GM19397 (cell line): ENCODE measurements at regions not wholly inside any gene's neighbourhood (a gene's known extent, or its start where the extent isn't known, plus 50 kb on each side); places are given as distances from the start of the nearest gene placed in this dataset.
A peak's percentile ranks its signal among the peaks of the same experiment; 100 is the strongest.
"Not testable (repeated sequence)": the region's sequence is repeated elsewhere in the genome, so short reads cannot be mapped to it uniquely, and the experiment has no call there.

Experiments used
- ATAC-seq: cut with Tn5 transposase; IDR thresholded peaks from one replicate; pipeline ENCODE4 v1.9.1; 2021; ENCODE audit warnings: mild to moderate bottlenecking, moderate library complexity; ENCODE audit not compliant: unreplicated experiment

DNA sequence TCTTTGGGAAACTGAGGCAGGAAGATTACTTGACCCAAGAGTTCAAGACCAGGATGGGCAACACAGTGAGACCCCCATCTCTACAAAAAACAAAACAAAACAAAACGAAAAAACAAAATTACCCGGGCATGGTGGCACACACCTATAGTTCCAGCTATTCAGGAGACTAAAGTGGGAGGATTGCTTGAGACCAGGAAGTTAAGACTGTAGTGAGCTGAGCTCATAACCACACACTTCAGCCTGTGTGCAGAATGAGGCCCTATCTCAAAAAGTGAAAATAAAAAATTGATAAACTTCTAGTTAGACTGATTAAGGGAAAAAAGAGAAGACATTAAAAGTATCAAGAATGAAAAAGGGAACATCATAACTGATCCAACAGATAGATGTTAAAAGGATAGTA lies 154.0 kb downstream of the RHOU start:
- no peak for ATAC-seq

DNA sequence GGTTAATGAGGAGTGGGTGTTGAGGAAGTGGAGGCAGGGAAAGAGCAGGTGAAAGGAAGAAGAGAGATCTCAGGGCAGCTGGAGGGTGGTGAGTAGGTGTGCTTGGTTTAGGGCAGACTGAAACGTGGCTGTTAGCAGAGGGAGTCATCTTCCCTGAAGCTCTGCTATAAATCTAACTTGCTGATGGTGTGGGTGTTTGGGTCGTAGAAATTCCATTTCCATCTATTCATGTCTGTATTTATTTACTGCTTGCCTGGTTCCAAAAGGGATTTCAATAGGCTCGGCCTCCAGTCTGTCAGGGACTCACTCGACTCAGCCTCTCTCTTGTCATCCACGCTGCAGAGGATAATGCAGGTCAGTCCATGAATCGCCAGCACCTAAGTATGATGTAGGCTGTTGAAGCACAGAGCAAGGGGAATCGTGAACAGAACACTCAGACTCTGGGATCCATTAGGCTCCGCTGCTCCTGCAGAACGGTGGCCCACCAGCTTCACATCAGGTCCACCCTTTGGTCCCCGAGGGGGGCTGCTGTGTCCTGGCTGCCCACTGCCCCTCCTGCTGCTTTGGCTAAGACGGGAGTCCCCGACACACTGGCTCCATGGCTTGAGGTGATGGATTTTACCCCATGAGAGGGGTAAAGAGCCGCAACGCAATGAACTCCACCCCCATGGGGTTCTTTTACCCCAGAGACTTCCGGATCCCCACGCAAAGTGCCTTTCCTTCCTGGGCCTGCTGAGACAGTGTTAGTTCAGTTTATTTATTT lies 156.2 kb downstream of the RHOU start:
- ATAC-seq, result no peak

DNA sequence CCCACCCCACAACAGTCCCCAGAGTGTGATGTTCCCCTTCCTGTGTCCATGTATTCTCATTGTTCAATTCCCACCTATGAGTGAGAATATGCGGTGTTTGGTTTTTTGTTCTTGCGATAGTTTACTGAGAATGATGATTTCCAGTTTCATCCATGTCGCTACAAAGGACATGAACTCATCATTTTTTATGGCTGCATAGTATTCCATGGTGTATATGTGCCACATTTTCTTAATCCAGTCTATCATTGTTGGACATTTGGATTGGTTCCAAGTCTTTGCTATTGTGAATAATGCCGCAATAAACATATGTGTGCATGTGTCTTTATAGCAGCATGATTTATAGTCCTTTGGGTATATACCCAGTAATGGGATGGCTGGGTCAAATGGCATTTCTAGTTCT lies 156.9 kb downstream of the RHOU start:
- ATAC-seq, result not testable (repeated sequence)

DNA sequence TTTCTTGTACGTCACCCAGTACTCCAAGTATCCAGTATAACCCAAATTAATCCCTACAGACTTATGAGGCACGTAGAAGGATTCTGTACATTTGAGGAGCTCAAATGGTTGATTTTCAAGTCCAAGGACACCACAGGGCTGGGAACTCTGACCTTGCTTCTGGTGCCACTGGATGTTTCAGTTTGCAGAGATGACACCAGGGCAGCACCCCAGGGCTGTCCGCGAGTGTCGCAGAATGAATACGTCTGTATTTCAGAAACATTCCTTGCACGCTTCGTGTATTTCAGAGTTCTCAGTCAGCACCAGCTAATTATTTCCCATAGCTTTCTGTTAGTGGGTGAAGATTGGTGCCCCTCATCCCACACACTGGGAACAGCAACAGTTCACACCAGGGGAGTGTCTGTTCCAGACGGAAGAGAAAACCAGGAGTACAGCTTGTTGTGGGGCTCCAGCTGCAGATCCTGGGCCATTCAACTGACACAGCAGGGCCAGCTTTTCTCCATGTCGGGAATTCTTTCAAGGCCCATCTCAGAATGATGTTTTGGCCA lies 159.2 kb downstream of the RHOU start:
- no peak for ATAC-seq

DNA sequence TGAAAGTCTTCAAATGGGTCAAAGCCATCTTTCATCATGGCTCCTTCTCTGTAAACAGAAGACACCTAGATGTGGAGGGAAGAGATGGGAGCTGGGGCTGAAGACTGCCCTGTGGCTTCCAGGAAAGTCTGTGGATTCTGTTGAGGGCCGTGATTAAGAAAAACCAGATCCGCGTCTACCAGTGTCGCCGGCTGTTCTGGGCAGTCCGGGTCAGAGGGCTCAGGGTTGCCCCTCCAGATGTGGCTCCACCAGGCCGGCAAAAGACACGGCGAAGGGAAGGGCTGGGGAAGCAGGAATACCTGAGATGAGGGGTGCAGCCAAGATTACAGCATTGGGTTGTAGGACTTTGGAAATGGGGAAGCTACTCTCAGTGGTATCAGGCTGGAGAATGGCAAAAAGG lies 162.6 kb downstream of the RHOU start:
- ATAC-seq, result no peak

DNA sequence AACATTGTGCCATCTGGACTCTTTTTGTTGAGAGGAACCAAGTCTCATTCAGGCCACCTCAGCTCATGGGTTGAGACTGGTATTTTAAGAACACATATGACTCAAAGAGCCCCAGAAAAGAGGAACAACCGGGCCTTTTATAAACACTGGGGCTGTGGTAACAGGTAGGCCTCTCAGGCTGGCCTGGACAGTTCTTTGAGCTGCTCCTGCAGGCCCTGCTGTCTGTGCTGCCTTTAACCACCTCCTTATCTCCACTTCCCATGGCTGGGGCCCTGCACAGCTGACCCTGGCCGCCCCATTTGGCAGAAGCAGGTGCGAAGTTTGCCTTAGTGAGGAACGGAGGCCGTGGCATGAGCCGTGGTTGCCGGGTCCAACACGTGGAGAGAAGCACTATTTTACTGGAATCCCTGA lies 163.3 kb downstream of the RHOU start:
- ATAC-seq, result peak; percentile 87

DNA sequence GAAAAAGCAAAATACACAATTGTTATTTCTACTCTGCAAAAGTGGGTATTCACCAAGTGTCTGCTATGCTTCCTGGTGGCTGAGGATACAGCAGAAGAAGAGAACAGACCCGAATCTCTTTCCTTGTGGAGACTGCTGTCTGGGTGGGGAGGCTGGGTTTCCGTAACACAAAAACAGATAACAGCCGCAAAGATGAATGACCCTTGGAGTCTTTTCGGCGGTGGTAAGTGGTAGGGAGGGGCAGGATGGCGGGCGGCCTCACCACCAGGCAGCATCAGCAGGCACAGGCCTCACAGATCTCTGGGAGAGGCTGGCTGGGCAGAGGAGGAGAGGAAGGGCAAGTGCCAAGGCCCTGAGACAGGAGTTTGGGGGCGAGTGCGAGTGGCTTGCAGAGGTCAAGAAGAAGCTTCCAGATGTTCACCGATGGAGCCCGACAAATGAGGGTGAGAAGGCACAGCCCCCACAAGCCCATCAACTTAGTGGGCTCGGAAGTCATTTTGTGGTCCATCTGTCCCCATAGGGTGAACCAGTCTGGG lies 164.2 kb downstream of the RHOU start:
- no peak for ATAC-seq

DNA sequence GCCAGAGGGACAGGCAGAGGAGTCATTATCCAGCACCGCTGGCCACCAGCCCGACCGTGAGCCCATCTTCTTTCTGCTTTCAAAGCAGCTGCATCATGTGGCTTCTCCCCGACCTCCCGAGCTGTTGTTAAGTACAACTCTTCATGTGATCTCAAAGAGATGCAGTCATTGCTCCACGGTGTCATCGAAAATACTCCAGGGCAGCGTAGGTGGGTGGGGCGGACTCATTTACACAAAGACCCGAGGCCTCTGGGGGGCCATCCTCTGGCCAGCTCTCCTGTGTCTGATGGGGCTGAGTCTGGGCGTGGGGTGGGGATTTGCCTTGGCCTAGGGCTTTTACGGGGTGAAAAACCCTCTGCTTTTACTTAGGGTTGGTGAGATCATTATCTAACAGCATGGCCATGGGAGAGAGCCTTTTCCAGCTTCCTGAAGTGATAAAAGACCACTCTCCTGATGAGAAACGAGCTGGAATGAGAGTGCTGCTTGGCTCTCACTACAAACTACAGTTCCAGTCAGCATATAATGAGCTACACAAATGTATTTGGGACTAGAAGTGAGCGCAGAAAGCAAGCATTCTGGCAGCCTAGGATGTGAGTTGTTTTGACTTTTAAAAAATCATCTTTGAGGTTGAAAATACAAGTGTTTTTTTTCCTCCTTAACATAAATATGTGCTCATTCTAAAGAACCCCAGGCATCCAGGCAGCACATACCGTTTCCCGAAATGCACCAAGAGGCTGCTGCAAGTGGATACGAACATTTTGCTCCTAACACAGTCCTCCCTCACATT lies 165.0 kb downstream of the RHOU start:
- ATAC-seq, result no peak

DNA sequence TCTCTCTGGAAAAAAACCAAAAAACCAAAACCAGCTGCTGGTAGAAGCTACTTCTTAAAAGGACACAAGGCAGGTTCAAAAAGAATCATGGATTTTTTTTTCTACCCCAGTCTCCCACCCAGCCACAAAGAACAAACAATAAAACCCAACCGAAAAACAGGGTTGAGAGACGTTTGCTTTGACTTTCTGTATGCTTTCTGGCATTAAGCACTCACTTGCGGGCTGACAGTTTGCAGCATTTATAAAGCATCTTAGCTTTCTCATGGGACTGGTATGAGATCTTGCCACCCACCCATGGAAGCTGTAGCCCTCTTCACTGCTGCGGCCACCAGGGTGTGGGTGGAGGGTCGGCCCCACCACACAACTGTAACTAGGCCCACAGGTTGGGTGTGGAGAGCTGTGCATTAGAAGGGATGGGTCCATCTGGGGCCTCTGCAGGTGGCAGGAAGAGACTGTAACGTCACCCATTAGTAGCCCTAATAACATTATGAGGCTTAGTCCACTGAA lies 165.7 kb downstream of the RHOU start:
- no peak for ATAC-seq

DNA sequence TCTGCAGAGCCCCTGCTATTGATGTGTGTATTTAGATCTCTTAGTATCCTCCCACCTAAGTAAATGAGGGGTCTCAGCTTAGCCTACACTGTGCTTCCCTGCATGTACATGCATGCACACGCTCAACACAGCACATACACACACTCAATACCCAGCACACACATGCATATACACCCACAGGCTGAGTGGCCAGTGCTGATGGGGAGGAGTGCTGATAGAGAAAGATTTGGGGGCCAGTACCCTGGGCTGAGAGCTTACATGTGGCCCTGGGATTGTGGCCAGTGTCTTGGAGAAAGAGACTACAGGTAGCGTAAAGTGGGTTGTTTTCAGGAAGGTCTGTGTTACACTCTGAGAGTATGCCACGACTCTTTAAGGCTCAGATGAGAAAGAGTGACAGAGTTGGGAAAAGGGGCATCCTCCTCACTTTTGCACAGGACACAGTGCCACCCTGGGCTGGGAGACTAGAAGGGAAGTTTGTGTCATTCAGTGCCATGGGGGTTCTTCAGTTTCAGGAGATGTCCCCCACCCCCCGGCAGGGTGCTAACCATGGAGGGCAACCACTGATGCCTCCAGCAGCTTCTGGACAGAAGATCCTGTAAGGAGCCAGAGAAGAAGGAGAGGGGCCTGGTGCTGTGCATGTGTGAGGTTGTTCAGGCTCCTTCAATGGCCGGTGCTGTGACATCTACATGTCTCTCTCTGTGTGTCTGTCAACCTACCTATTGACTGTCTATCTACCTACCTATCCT lies 166.8 kb downstream of the RHOU start:
- no peak for ATAC-seq

DNA sequence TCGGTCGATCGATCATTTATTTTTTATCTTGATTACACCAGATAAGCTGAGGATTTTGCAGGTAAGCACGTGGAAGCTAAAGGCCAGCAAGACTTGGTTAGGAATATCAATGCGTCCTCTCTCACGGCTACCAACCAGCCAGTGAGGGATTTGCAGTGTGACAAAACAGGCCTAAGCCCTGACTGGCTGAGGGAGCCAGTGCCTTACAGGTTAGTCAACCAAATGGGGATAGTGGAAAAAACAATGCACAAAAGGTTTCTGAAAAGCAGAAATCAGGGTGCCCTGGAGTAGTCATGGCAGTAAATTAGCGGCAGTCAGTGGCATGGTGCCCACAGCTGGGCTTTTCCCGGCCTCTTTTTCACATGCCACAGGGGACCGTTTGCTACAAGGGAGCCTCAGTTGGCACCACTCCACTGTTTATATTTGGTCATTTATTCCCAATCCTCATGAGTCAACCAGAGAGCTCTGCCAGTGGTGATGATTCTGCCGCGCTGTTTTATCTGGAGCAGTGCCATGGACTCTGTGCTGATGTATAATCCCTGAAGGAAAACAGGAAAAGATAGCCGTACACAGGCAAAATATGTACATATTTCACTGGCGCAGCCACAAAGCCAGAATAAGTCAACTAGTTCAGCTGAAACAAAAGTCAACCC lies 167.6 kb downstream of the RHOU start:
- ATAC-seq, result no peak

DNA sequence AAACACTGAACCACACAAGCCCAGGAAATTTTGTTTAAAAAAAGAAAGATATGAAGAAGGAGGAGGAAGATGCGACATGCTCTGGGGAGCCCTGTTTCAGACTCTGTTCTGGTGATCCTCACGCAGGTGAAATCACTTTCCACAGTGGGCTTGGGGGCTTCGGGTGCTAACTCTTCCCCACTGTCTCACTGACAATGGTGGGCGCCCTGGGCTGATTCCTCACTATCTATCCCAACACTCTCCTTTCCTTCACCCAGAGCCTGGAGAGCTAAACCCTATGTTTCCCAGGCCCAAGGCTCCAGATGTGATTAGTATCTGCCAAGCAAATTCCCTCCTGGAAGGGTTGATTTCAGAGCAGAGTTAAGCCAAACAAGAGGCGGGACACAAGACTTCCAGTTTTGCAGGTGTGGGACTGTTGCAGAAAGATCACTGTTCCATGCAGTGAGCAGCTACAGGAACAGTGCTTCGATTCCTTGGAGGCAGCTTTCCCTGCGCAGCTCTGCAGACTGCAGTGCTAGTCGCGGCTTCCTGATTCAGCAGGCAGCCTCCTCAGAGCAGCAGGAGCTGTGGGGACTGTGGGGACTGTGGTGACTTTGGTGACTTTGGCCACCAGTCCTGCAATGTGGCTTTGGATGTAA lies 168.3 kb downstream of the RHOU start:
- no peak for ATAC-seq

DNA sequence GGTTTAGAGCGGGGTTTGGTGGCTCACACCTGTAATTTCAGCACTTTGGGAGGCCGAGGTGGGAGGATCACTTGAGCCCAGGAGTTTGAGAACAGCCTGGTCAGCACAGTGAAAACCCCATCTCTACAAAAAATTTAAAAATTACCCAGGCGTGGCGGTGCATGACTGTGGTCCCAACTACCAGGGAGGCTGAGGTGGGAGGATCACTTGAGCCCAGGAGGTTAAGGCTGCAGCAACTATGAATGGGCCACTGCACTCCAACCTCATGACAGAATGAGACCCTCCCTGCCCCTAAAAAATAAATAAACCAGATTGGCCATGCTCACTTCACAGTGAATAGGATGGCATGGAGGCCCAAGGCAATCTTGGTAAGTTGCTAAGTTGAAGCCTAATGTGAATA lies 168.9 kb downstream of the RHOU start:
- no peak for ATAC-seq

DNA sequence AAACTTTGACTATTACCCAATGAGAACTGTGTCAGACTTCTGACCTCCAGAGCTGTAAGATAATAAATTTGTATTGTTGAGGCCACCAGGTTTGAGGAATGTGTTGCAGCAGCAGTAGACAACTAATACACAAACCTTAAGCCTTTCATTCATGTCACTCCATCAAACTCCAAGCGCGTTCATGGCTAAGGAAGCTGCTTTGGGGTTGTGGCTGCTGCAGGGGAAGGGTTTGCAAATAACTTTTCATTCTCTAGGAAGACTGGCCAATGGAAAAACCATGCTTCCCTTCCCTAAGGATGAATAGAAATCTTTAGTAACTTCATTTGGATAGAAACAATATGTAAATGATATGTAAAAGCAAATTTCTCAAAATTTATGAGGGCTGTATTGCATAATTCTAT lies 170.4 kb downstream of the RHOU start:
- ATAC-seq, result no peak

DNA sequence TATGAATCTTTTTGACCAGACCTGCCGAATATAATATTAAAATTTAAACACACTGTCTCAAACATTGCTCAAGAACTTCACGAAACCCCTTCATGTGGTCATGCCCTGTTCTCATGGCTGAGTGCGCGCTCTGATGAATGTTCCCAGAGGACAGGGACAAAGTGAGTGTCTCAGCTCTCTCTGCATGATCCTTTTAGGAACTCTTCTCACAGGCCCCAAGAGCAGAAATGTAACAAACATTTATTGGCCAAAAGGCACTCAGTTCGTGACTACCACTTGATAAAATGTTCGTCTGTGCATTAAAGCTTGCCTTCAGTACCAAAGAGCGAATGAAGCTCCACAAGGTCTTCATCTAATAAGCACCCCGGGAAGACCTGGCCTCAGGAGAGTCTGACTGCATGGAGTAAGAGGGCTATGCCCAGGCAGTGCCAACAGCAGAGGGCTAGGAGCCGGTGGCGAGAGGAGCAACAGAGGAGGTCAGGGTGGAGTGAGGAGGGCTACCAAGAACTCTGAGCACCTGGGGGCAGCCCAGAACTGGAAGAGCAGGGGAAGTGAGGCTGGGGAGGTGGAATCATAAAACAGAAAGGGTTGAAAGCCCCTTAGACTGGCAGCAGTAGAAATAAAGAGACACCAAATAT lies 171.1 kb downstream of the RHOU start:
- no peak for ATAC-seq

DNA sequence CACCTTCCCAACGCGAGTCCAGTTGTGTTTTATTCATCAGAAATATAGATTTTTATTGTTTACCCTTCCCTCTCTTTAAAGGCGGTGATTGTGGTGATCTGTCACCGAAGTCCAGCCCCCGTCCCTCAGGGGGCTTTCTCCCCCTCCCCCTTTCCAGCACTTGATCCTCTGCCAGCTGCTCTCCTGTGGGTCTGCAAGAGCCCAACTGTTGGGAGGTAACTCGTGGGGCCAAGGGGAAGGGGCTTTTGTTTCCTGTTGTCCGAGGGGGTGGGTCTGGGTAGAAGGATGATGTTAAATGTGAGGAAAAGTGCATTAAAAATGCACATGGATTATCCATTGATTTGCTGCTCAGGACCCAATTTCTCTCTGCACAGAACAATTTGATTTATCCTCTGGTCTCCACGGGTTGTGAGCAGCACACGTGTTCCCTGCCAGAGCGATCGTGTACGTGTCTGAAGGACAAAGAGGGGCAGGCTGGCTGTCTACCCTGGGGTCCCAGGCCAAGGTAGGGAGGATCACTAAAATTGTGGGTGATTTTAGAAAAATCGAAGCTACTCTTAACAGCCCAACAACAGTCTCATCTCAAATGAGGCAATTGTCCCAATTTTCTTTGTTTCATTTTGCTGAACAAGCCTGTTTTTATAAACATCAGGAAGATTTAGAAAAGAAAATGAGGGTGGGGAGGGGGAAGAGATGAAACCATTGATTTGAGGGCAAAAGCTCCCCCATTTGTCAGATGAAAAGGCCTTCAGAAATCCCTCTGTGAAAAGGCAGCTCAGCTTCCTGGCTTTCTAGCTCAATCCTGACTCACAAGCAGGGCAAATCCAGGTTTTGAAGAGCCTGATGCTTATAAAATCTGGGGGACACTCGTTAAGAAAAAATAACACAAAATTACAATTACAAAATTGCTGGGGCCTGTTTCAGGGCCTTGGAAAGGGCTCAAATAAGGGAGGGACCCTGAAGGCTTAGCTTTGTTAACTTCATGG lies 176.2 kb downstream of the RHOU start:
- no peak for ATAC-seq

DNA sequence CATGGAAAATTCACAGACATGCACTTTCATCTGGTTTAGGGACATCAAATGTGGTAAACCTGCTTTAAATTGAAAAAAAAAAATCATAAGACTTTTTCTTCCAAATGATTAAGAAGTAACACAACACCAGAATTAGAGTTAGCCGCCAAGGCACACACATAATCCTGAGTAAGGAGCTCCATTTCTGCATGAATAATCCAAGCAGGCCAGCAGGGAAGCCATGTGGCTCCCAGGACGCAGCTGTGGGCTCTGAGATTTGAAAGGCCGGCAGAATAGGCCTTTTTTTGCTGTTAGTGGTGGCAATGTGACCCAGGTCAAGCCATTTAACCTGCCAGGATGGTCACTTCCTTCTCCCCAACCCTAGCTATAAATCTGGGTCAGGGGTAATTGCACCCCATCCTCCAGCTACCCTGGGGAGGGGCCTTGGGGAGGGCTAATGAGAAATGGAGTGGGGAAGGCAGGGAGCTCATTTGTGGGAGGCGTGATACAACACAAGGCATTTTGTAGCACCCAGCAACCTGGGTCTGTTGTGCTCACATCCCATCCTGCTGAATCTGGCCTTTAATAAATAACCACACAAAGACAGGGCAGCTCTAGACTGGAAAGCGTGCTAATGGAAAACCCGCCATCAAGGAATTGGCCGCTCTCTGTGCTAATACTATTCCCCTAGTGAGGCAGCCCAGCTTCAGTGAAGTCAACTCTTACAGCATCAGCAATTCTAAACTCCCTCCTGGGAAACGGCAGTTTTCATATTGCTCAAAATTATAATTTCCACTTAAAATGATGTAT lies 178.5 kb downstream of the RHOU start:
- no peak for ATAC-seq

DNA sequence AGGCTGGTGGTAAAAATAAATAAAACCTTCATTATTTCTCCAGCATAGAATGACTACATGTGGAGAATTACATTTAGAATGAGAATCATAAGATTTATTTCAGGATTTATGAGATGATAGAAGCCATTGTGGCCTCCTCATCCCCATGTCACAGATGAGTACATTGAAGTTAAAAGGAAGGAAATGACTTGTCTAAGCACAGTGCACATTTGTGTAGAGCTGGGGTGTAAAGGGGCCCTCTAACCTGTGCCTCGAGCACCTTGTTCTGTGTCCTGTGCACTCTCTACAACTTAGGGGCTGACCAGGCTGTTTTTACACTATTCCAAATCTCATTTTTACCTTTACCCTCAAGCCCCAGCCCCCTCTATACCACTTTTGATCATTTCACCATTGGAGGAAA lies 179.4 kb downstream of the RHOU start:
- no peak for ATAC-seq
